Tibial nerve (tissue), 4 donors: ENCODE measurements at regions not wholly inside any gene's neighbourhood (a gene's known extent, or its start where the extent isn't known, plus 50 kb on each side); places are given as distances from the start of the nearest gene placed in this dataset.

Source experiments
- DNase-seq, 2 donors: peaks; one replicate each; pipeline ENCODE4 v3.0.0-alpha.2; 2019; ENCODE audit warnings: low spot score in 2 of 2
- H3K27ac ChIP-seq, 4 donors: fragments of 200-600 bp; sonication (generic) in 3 of 4; one replicate each; pipeline ENCODE4 v1.5.1; 2017 to 2019; ENCODE audit warnings: mild to moderate bottlenecking in 1 of 4
- H3K27me3 ChIP-seq, 2 donors: fragments of 200-600 bp; sonication (generic) in 1 of 2; one replicate each; pipeline versions ENCODE4 v1.5.1 to v1.6.0; 2017 to 2019
- H3K36me3 ChIP-seq, 3 donors: fragments of 200-600 bp; sonication (generic); one replicate each; pipeline ENCODE4 v1.5.1; 2018 to 2019
- H3K4me1 ChIP-seq, 4 donors: fragments of 200-600 bp; sonication (generic) in 3 of 4; one replicate each; pipeline ENCODE4 v1.5.1; 2017 to 2019
- H3K4me3 ChIP-seq, 4 donors: fragments of 200-600 bp; sonication (generic) in 3 of 4; one replicate each; pipeline ENCODE4 v1.5.1; 2017 to 2019; ENCODE audit warnings: mild to moderate bottlenecking in 1 of 4, moderate library complexity in 1 of 4
- H3K9me3 ChIP-seq, 4 donors: fragments of 200-600 bp; sonication (generic) in 3 of 4; one replicate each; pipeline ENCODE4 v1.5.1; 2017 to 2019
- CTCF ChIP-seq, 5 experiments: fragments of 200-600 bp in 3 of 5; fragments of 450-650 bp in 2 of 5; sonication (generic) in 3 of 5; IDR thresholded peaks; one replicate each; pipeline ENCODE4 v1.5.1; 2016 to 2019; ENCODE audit warnings: antibody characterized with exemption in 5 of 5, mild to moderate bottlenecking in 3 of 5, moderate library complexity in 2 of 5
- EP300 ChIP-seq, 2 donors: sonication (generic); formaldehyde crosslinking; IDR thresholded peaks; one replicate each; pipeline ENCODE4 v1.6.1; 2017; ENCODE audit warnings: antibody characterized with exemption in 2 of 2, mild to moderate bottlenecking in 1 of 2
- POLR2A ChIP-seq, 2 donors: fragments of 450-650 bp; IDR thresholded peaks; one replicate each; pipeline ENCODE4 v1.6.1; 2017; ENCODE audit warnings: antibody characterized with exemption in 2 of 2, mild to moderate bottlenecking in 2 of 2, moderate library complexity in 2 of 2
- WGBS, 2 donors: methylation state at CpG; one replicate each; pipeline ENCODE4 v1.1.5; 2018; 5-methylcytosine and 5-hydroxymethylcytosine counted together

DNA sequence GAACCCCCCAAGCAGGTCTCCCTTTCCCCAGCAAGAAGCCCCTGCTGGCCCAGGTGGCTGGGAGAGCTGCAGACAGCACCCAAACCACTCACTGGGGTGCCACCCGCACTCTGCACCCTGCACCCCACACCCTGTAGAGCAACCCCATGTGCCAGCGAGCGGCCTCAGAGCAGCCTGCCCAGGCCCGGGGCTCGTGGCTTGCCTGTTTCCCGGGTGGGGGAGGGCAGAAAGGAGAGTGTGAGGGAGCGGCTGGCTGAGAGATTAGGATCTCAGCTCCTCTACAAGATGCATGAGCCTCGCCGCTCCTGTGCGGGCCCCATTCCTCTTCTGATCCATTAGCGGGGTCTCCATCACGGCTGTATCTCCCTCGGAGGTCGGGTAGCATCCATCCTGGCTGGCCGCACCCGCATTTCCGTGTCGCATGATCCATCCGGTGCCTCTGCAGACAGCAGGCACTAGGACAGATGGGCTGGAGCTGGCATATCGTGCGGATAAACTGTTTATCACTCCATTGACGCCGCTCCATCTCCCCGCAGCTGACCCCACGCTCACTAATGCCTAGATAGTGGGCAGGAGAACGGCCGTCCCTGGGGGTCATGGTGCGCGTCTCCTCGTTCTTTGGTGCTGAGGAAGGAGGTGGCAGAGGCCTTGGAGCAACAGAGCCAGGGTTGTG is 54.4 kb downstream of the MRPL36 start:
- 85 to 93% methylated on average over 17 to 29 of the region's 30 CpGs for WGBS, 2 donors
- no peak for DNase-seq
- H3K27me3 ChIP-seq = no peaks in the 10 kb centered on the region
- no peaks in the 10 kb centered on the region for H3K36me3 ChIP-seq
- H3K4me1 ChIP-seq = no peaks in the 10 kb centered on the region
- H3K4me3 ChIP-seq = no peak overlapping the region
- H3K27ac ChIP-seq = no peak overlapping the region
- peaks cover 0 to 34% (median 0%) of the 10 kb centered on the region in 4 donors for H3K9me3 ChIP-seq
- TF ChIP-seq CTCF (IDR thresholded peaks at IDR 0.05) = no peak
- TF ChIP-seq POLR2A (IDR thresholded peaks at IDR 0.05) = no peak
- TF ChIP-seq EP300 (IDR thresholded peaks at IDR 0.05) = no peak

GRCh38 chr5:1744393-1745122 is 55.1 kb downstream of the MRPL36 start:
- no peaks in the 10 kb centered on the region for H3K36me3 ChIP-seq
- no peaks in the 10 kb centered on the region for H3K27me3 ChIP-seq
- DNase-seq = no peak
- no peak overlapping the region for H3K4me3 ChIP-seq
- no peak overlapping the region for H3K27ac ChIP-seq
- WGBS, 2 donors = 81 to 85% methylated on average over 17 to 20 of the region's 21 CpGs
- no peaks in the 10 kb centered on the region for H3K4me1 ChIP-seq
- peaks cover 0 to 40% (median 0%) of the 10 kb centered on the region in 4 donors for H3K9me3 ChIP-seq
- TF ChIP-seq EP300 (IDR thresholded peaks at IDR 0.05) (no peak), CTCF (IDR thresholded peaks at IDR 0.05) (no peak), POLR2A (IDR thresholded peaks at IDR 0.05) (no peak)

GRCh38 chr5:1743769-1744085 is 55.9 kb downstream of the MRPL36 start:
- Histone ChIP-seq H3K4me1 (no peaks in the 10 kb centered on the region), H3K27me3 (no peaks in the 10 kb centered on the region), H3K9me3 (peaks cover 0 to 44% (median 1%) of the 10 kb centered on the region in 4 donors), H3K27ac (no peak overlapping the region), H3K36me3 (no peaks in the 10 kb centered on the region), H3K4me3 (no peak overlapping the region)
- TF ChIP-seq POLR2A (IDR thresholded peaks at IDR 0.05) (no peak), EP300 (IDR thresholded peaks at IDR 0.05) (no peak), CTCF (IDR thresholded peaks at IDR 0.05) (no peak)
- WGBS, 2 donors = 77 to 78% methylated on average over 5 of the region's 5 CpGs
- no peak for DNase-seq

GRCh38 chr5:1743061-1743768 is 56.4 kb downstream of the MRPL36 start:
- peaks cover 0 to 47% (median 1%) of the 10 kb centered on the region in 4 donors for H3K9me3 ChIP-seq
- H3K27ac ChIP-seq = no peak overlapping the region
- H3K36me3 ChIP-seq = no peaks in the 10 kb centered on the region
- 57 to 58% methylated on average over 5 of the region's 5 CpGs for WGBS, 2 donors
- H3K4me1 ChIP-seq = no peaks in the 10 kb centered on the region
- no peak for DNase-seq
- TF ChIP-seq EP300 (IDR thresholded peaks at IDR 0.05) = no peak
- no peaks in the 10 kb centered on the region for H3K27me3 ChIP-seq
- H3K4me3 ChIP-seq = no peak overlapping the region

DNA sequence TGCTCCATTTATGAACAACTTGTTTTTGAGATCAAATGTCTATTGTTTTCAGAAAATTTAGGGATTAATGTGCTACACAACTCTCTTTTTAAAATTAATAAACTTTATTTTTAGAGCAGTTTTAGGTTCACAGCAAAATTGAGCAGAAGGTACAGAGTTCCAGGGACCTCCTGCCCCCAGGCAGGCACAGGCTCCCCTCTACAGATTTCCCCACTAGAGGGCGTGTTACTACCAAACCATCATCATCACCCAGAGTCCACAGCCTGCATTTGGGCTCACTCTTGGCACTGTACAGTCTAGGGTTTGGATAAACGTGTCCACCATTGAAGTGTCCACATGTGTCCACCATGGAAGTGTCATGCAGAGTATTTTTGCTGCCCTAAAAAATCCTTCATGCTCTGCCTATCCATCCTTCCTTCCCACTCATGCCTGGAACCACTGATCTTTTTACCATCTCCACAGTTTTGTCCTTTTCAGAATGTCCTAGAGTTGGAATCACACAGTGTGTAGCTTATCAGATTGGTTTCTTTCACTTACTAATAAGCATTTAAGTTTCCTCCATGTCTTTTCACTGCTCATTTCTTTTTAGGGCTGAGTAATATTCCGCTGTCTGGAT is 61.7 kb downstream of the MRPL36 start:
- no peak overlapping the region for H3K4me3 ChIP-seq
- H3K36me3 ChIP-seq = no peaks in the 10 kb centered on the region
- TF ChIP-seq EP300 (IDR thresholded peaks at IDR 0.05) (no peak), CTCF (IDR thresholded peaks at IDR 0.05) (peak in 2 of 5 experiments; percentile 12 to 23), POLR2A (IDR thresholded peaks at IDR 0.05) (no peak)
- no peaks in the 10 kb centered on the region for H3K27me3 ChIP-seq
- 35 to 37% methylated on average over 3 of the region's 3 CpGs for WGBS, 2 donors
- H3K27ac ChIP-seq = no peak overlapping the region
- DNase-seq = no peak
- peaks cover 0 to 33% (median 1%) of the 10 kb centered on the region in 4 donors for H3K9me3 ChIP-seq
- no peaks in the 10 kb centered on the region for H3K4me1 ChIP-seq
